Astrocyte of the cerebellum (primary cell): ENCODE measurements at regions not wholly inside any gene's neighbourhood (a gene's known extent, or its start where the extent isn't known, plus 50 kb on each side); places are given as distances from the start of the nearest gene placed in this dataset.

Experiments used
- DNase-seq: peaks from one replicate; pipeline ENCODE4 v3.0.0-alpha.2; 2011; ENCODE audit warnings: low read depth
- H3K4me3 ChIP-seq: 2 replicates; pipeline ENCODE4 v1.5.1; 2011; ENCODE audit warnings: mild to moderate bottlenecking, low read depth, low read length, moderate library complexity
- in situ Hi-C: cut with HindIII; loops from 2 replicates; pipeline ENCODE4 v1.10.0; 2017; ENCODE audit warnings: low sequenced_read_pairs
- TF ChIP-seq, protein P1 (sequence below): IDR thresholded peaks from 2 replicates; pipeline ENCODE4 v1.5.1; 2012; ENCODE audit warnings: low read length, low read depth, moderate library complexity, mild to moderate bottlenecking; ENCODE audit errors: missing control alignments

DNA sequence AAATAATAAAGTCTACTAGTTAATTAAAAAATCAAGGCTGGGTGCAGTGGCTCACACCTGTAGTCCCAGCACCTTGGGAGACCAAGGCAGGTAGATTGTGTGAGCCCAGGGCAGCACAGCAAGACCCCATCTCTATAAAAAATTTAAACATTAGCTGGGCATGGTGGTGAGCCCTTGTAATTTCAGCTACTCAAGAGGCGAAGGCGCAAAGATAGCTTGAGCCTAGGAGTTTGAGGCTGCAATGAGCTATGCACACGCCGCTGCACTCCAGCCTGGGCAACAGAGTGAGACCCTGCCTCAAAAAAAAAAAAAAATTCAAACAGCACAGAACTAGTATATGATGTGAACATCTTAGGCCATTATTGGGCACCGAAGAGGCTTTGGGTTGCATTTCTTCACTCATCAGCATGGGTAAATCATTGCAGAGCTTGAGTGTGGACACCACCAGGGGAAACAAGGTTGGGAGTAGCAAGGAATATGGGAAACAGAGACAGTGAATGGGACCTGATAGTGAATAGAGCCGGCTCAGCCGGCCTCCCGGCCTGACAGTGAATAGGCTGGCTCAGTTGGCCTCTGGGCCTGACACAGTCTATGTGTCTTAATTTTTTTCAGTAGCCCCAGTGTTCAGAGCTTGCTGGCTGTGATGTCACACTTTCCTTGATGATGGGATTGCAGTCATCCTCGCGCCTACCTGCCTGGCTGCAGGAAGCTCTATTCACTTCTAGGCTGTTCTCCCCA is 89.1 kb upstream of the ERRFI1 start:
- DNase-seq, result no peak
- H3K4me3 ChIP-seq, result no peak overlapping the region
- in situ Hi-C loops, result no loop called here
- TF ChIP-seq, protein P1, sequence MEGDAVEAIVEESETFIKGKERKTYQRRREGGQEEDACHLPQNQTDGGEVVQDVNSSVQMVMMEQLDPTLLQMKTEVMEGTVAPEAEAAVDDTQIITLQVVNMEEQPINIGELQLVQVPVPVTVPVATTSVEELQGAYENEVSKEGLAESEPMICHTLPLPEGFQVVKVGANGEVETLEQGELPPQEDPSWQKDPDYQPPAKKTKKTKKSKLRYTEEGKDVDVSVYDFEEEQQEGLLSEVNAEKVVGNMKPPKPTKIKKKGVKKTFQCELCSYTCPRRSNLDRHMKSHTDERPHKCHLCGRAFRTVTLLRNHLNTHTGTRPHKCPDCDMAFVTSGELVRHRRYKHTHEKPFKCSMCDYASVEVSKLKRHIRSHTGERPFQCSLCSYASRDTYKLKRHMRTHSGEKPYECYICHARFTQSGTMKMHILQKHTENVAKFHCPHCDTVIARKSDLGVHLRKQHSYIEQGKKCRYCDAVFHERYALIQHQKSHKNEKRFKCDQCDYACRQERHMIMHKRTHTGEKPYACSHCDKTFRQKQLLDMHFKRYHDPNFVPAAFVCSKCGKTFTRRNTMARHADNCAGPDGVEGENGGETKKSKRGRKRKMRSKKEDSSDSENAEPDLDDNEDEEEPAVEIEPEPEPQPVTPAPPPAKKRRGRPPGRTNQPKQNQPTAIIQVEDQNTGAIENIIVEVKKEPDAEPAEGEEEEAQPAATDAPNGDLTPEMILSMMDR, result no peak

DNA sequence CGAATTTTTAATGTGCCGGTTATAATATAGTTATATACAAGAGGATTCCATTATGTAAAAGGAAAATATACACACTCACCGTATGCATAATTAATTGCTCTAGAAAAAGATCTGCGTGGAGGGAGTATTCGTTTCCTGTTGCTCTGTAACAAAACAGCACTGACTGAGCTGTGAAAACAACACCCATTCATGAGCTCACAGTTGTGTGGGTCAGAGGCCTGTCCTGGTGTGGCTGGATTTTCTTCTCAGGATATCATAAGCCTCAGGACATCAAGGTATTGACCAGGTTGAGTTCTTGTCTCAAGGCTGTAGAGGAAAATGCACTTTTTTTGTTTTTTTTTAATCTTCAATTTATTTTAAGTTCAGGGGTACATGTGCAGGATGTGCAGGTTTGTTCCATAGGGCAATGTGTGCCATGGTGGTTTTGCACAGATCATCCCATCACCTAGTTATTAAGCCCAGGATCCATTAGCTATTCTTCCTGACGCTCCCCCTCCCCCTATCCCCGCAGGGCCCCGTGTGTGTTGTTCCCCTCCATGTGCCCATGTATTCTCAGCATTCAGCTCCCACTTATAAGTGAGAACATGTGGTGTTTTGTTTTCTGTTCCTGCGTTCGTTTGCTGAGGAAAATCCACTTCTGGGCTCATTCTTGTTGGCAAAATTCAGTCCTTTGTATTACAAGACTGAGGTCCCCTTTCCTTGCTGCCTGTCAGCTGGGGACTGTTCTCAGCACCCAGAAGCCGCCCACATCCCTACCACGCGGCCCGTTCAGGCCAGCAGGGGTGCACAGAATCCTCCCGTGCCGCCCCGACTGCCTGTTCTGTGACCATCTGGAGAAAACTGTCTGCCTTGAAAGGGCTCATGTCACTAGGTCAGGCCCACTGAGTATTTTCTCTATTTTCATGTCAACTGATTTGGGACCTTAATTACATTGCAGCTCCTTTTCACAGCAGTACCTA is 87.4 kb upstream of the ERRFI1 start:
- TF ChIP-seq, protein P1, result no peak
- H3K4me3 ChIP-seq, result no peak overlapping the region
- DNase-seq, result no peak
- in situ Hi-C loops, result no loop called here

DNA sequence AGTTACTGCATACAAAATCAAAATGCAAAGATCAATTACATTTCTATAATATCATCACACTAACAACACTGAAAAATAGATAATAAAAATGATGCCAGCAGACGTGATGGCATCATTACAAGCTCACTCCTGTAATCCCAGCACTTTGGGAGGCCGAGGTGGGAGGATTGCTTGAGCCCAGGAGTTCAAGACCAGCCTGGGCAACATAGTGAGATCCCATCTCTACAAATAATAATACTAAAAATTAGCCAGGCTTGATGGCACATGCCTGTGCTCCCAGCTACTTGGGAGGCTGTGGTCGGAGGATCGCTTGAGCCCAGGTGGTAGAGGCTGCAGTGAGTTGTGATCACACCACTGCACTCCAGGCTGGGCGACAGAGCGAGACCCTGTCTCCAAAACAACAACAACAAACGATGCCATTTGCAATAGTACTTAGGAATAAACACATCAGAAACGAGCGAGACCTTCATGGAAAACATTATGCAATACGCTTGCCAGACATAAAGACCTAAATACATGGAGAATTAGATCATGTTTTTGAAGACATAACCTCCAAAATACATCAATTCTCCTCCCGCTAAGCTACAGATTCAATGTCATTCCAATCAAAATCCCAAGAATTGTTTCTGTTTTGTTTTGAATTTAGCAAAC is 86.6 kb upstream of the ERRFI1 start:
- no peak overlapping the region for H3K4me3 ChIP-seq
- DNase-seq, result no peak
- in situ Hi-C loops, result no loop called here
- TF ChIP-seq, protein P1, result no peak

DNA sequence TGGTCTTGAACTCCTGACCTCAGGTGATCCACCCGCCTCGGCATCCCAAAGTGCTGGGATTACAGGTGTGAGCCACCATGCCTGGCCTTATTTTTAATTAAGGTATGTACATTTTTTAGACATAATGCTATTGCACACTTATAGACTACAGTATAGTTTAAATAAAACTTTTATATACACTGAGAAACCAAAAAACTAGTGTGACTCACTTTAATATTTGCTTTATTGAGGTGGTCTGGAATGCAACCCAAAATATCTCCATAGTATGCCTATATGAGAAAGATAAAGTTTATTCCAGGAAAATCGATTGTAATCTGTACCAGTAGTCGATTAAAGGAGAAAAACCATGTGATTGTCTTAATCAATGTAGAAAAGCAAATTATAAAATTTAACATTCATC is 85.5 kb upstream of the ERRFI1 start:
- TF ChIP-seq, protein P1, result no peak
- in situ Hi-C loops, result no loop called here
- no peak overlapping the region for H3K4me3 ChIP-seq
- no peak for DNase-seq

DNA sequence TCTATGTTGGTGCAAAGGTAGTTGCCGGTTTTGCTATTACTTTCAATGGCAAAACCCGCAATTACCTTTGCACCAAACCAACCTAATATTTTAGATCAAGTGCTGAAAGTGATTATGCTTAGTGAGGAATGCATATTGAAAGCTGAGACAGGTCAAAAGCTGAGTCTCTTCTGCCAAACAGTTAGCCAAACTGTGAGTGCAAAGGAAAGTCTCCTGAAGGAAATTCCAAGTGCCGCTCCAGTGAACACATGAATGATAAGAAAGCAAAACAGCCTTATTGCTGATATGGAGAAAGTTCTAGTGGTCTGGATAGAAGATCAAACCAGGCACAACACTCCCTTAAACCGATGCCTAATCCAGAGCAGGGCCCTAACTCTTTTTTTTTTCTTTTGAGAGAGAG is 83.1 kb upstream of the ERRFI1 start:
- no peak for DNase-seq
- H3K4me3 ChIP-seq, result no peak overlapping the region
- TF ChIP-seq, protein P1, result no peak
- in situ Hi-C loops, result no loop called here

DNA sequence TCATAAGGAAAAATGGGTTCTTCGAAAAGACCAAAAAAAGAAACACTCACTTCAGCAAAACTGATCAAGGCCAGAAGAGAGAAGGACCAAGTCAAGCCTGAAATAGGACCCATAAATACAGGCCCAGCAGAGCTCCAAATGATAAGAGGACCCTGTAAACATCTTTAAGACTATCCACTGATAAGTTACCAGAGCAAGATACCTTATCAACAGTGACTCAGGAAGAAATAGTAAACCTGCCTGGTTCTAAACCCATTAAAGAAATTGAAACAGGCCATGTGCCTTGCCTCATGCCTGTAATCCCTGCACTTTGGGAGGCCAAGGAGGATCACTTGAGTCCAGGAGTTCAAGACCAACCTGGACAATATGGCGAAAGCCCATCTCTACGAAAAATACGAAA is 81.8 kb upstream of the ERRFI1 start:
- TF ChIP-seq, protein P1, result no peak
- no peak overlapping the region for H3K4me3 ChIP-seq
- in situ Hi-C loops, result no loop called here
- no peak for DNase-seq
